IMR-90 (cell line): ENCODE measurements at regions not wholly inside any gene's neighbourhood (a gene's known extent, or its start where the extent isn't known, plus 50 kb on each side); places are given as distances from the start of the nearest gene placed in this dataset.
"Not testable (repeated sequence)": the region's sequence is repeated elsewhere in the genome, so short reads cannot be mapped to it uniquely, and the experiment has no call there.

Source experiments
- FOS ChIP-seq: fragments of 150-350 bp; IDR thresholded peaks from 2 replicates; pipeline ENCODE4 v1.6.1; 2016; ENCODE audit warnings: low read depth, low read length
- POLR2A ChIP-seq: IDR thresholded peaks from 2 replicates; pipeline ENCODE4 v1.6.1; 2012; ENCODE audit warnings: mild to moderate bottlenecking, low read depth, low read length

DNA sequence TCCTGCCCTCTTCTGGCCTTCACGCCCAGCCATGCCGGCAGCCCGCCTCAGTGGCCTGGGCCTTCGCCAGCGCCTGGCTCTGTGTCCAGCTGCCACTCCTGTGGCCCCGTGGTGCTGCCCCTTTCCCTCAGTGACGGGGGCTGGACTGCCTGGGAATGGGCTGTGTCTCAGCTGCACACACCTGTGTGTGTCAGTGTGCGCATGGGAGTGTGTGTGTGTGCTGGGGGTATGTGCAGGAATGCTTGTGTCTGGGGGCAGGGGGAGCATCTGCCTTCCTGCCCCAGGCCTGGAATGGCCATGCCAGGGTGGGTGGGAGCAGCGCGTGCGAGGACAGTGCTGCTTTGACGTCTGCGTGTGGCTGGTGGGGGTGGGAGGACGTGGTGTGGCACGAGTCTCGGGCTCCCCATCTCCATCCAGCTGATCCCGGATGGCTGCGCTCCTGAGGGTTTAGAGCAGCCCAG, 224.9 kb downstream of the TMEM121 start:
- not testable (repeated sequence) for TF ChIP-seq FOS, POLR2A
